ENCODE measurements at regions not wholly inside any gene's neighbourhood (a gene's known extent, or its start where the extent isn't known, plus 50 kb on each side); places are given as distances from the start of the nearest gene placed in this dataset.

- Histone ChIP-seq H3K9me3 (peaks cover 9% of the 10 kb centered on the region), H3K4me3 (no peak overlapping the region), H3K27me3 (replicated peaks; ENCODE audit: insufficient read depth) (no peaks in the 10 kb centered on the region), H3K36me3 (no peaks in the 10 kb centered on the region), H3K4me1 (ENCODE audit: control insufficient read depth in 1 of 2, low read depth in 2 of 2) (no peaks in the 10 kb centered on the region), H3K27ac (no peak overlapping the region)
- ATAC-seq (ENCODE audit: insufficient number of reproducible peaks, low FRiP score, low read depth): no peak
- TF ChIP-seq CTCF (IDR thresholded peaks at IDR 0.05): no peak
- no peak for DNase-seq (ENCODE audit: low spot score)
Observed at GRCh38 chr6:156334966-156335365, 442.2 kb upstream of the ARID1B start.

GRCh38 chr6:156319707-156320106 is 457.5 kb upstream of the ARID1B start:
- no peak overlapping the region for H3K27ac ChIP-seq
- no peak for DNase-seq (ENCODE audit: low spot score)
- no peak for ATAC-seq (ENCODE audit: insufficient number of reproducible peaks, low FRiP score, low read depth)
- no peaks in the 10 kb centered on the region for H3K27me3 ChIP-seq (replicated peaks; ENCODE audit: insufficient read depth)
- H3K36me3 ChIP-seq: no peaks in the 10 kb centered on the region
- TF ChIP-seq CTCF (IDR thresholded peaks at IDR 0.05): no peak
- H3K4me3 ChIP-seq: no peak overlapping the region
- peaks cover 3% of the 10 kb centered on the region for H3K9me3 ChIP-seq
- H3K4me1 ChIP-seq (ENCODE audit: control insufficient read depth in 1 of 2, low read depth in 2 of 2): no peaks in the 10 kb centered on the region

GRCh38 chr6:156316583-156317125 is 460.5 kb upstream of the ARID1B start:
- Histone ChIP-seq H3K4me3 (no peak overlapping the region), H3K9me3 (no peaks in the 10 kb centered on the region), H3K36me3 (no peaks in the 10 kb centered on the region), H3K27me3 (replicated peaks; ENCODE audit: insufficient read depth) (no peaks in the 10 kb centered on the region), H3K4me1 (ENCODE audit: control insufficient read depth in 1 of 2, low read depth in 2 of 2) (no peaks in the 10 kb centered on the region), H3K27ac (no peak overlapping the region)
- DNase-seq (ENCODE audit: low spot score) (no peak), ATAC-seq (ENCODE audit: insufficient number of reproducible peaks, low FRiP score, low read depth) (no peak)
- TF ChIP-seq CTCF (IDR thresholded peaks at IDR 0.05): no peak

GRCh38 chr6:156315146-156315545 is 462.0 kb upstream of the ARID1B start:
- H3K9me3 ChIP-seq: no peaks in the 10 kb centered on the region
- TF ChIP-seq CTCF (IDR thresholded peaks at IDR 0.05): no peak
- DNase-seq (ENCODE audit: low spot score) (no peak), ATAC-seq (ENCODE audit: insufficient number of reproducible peaks, low FRiP score, low read depth) (no peak)
- H3K27me3 ChIP-seq (replicated peaks; ENCODE audit: insufficient read depth): no peaks in the 10 kb centered on the region
- no peak overlapping the region for H3K4me3 ChIP-seq
- no peaks in the 10 kb centered on the region for H3K36me3 ChIP-seq
- H3K27ac ChIP-seq: no peak overlapping the region
- H3K4me1 ChIP-seq (ENCODE audit: control insufficient read depth in 1 of 2, low read depth in 2 of 2): no peaks in the 10 kb centered on the region

GRCh38 chr6:156313037-156313436 is 464.1 kb upstream of the ARID1B start:
- no peak overlapping the region for H3K4me3 ChIP-seq
- TF ChIP-seq CTCF (IDR thresholded peaks at IDR 0.05): no peak
- ATAC-seq (ENCODE audit: insufficient number of reproducible peaks, low FRiP score, low read depth) (no peak), DNase-seq (ENCODE audit: low spot score) (no peak)
- no peaks in the 10 kb centered on the region for H3K27me3 ChIP-seq (replicated peaks; ENCODE audit: insufficient read depth)
- H3K4me1 ChIP-seq (ENCODE audit: control insufficient read depth in 1 of 2, low read depth in 2 of 2): no peaks in the 10 kb centered on the region
- H3K9me3 ChIP-seq: no peaks in the 10 kb centered on the region
- H3K27ac ChIP-seq: no peak overlapping the region
- H3K36me3 ChIP-seq: no peaks in the 10 kb centered on the region

All from thoracic aorta (tissue), 2 donors.